Gastrocnemius medialis (tissue), 4 donors: ENCODE measurements at regions not wholly inside any gene's neighbourhood (a gene's known extent, or its start where the extent isn't known, plus 50 kb on each side); places are given as distances from the start of the nearest gene placed in this dataset.

Experiments
- POLR2A ChIP-seq, 2 donors: fragments of 450-650 bp; IDR thresholded peaks; one replicate each; pipeline ENCODE4 v1.6.1; 2017; ENCODE audit warnings: antibody characterized with exemption in 2 of 2, mild to moderate bottlenecking in 2 of 2, moderate library complexity in 2 of 2
- TF ChIP-seq, protein P1 (sequence below), 5 experiments: fragments of 450-650 bp in 3 of 5; fragments of 200-600 bp in 2 of 5; sonication (generic) in 2 of 5; IDR thresholded peaks in 4 of 5; conservative IDR thresholded peaks in 1 of 5; 1 replicate in 4 of 5; 2 replicates in 1 of 5; pipeline ENCODE4 v1.5.1; 2016 to 2019; ENCODE audit warnings: antibody characterized with exemption in 5 of 5, mild to moderate bottlenecking in 3 of 5, moderate library complexity in 3 of 5

DNA sequence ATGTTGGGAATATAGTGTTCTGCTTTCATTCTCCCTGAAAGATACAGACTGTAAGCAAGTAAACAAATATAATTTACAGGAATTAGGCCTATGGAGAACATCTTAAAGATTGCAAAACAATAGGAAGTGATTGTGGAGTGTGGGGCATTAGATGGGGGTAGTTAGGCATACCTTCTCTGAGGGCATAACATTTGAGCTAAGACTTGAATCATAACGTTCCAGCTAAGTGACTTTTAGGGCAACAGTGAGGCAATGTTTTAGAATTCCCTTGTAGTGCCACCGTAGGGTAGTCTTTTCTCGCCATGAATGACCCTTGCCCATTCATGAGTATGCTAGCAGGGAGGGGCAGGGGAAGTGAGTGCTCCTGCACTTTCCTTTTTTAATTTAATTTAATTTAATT, 173.3 kb downstream of the SPATA31D1 start:
- TF ChIP-seq POLR2A (IDR thresholded peaks at IDR 0.05), result no peak
- TF ChIP-seq, protein P1, sequence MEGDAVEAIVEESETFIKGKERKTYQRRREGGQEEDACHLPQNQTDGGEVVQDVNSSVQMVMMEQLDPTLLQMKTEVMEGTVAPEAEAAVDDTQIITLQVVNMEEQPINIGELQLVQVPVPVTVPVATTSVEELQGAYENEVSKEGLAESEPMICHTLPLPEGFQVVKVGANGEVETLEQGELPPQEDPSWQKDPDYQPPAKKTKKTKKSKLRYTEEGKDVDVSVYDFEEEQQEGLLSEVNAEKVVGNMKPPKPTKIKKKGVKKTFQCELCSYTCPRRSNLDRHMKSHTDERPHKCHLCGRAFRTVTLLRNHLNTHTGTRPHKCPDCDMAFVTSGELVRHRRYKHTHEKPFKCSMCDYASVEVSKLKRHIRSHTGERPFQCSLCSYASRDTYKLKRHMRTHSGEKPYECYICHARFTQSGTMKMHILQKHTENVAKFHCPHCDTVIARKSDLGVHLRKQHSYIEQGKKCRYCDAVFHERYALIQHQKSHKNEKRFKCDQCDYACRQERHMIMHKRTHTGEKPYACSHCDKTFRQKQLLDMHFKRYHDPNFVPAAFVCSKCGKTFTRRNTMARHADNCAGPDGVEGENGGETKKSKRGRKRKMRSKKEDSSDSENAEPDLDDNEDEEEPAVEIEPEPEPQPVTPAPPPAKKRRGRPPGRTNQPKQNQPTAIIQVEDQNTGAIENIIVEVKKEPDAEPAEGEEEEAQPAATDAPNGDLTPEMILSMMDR (IDR thresholded peaks at IDR 0.05 in 4 of 5, conservative IDR thresholded peaks at IDR 0.05 in 1 of 5), result no peak
